GM18868 (cell line): ENCODE measurements at regions not wholly inside any gene's neighbourhood (a gene's known extent, or its start where the extent isn't known, plus 50 kb on each side); places are given as distances from the start of the nearest gene placed in this dataset.
A peak's percentile ranks its signal among the peaks of the same experiment; 100 is the strongest.
"Not testable (repeated sequence)": the region's sequence is repeated elsewhere in the genome, so short reads cannot be mapped to it uniquely, and the experiment has no call there.

Experiments
- ATAC-seq: cut with Tn5 transposase; IDR thresholded peaks from one replicate; pipeline ENCODE4 v1.9.1; 2021; ENCODE audit warnings: mild to moderate bottlenecking, moderate library complexity; ENCODE audit not compliant: unreplicated experiment

GRCh38 chr15:26084771-26085170, 221.6 kb upstream of the ATP10A start:
- ATAC-seq: no peak

DNA sequence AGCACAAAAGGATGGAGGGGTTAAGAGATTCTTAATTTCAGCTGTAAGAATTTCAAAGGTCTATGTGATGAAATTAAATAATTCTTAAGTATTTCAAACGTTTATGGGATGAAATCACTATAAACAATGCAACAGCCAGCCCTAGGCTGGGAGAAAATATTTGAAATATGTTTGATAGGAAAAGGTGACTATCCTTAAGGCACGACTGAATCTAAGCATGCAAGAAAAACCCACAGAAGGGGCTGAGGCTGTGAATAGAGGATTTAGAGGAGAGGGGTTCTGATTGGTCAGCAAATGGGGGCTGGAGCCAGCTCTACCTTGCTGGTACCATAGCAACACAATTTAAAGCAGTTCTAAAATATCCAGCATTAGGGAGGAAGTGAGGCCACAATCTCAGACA, 220.8 kb upstream of the ATP10A start:
- no peak for ATAC-seq

DNA sequence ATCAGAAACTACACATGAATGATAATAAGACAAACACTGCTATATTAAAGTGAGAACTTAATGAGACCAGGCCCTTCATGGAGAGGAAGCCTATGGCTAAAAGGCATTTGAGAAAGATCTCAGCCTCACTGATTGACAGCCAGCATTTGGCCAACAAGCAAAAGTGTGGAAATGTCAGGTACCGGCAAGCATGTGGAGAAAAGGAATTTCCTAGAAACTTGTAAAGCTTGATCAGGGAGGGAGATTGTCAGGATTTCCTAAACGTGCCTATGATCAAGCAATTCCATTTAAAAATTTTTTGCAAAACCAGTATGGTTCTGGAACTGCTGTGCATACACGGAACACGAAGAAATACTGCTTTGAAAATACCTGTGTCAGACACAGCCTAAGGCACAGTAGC, 220.3 kb upstream of the ATP10A start:
- ATAC-seq: no peak

GRCh38 chr15:26082221-26083109, 219.3 kb upstream of the ATP10A start:
- ATAC-seq: peak; percentile 96

GRCh38 chr15:26081758-26082220, 218.7 kb upstream of the ATP10A start:
- ATAC-seq: no peak

DNA sequence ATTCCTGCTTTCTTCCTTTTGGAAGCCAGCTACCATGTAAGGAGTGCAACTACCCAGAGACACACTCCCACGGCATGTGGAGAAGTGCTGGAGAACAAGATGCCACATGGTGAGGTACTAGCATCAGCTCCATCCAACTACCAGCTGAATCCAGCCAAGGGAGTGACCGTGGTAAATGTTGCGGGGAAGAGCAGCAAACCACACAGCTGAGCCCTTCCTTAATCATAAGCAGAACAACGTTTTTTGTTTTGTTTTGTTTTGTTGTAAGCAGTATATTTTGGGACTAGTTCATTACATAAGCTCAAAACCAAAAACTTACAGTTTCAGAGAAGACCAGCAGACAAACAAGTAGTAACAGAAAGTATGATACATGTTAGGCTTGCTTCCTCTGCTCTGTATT, 212.6 kb upstream of the ATP10A start:
- ATAC-seq: no peak

DNA sequence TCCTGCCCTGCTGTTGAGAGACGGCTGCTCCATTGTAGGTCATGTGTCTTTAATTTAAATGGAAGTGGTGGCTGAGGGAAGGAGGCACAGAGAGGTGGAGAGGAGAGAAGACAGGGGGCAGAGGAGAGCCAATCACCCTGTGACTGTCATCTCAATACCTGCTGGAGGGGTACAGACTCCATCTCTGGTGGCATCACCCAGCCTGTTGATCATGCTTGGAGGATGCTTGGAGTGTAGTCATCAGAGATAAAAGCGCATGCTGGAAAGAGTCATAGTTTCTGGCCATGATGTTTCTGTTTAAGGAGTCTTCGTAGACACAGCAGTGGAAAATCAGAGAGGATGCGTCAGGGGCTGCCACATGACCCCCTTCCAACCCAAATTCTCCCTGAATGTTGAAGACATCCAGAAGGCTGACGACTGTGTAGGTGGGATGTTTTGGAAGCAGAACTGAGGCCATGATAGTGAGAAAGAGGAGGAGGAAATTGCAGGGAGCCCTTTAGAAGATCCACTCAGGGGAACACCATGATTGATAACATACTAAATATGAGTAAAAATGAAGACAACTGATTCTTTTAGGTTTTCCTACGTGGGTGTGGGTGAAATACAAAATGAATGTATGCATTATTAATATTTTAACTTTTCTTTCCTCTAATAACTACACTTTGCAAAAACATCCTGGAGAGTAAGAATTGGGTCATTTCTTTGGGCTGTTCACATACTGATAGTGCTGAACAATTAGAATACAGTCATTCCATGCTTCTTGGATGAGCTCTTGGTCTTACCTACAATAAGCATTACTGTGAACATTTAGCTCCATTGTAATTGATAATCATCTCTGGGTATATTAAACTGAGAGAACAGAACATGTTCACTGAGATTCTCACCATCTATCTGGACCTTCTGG, 210.6 kb upstream of the ATP10A start:
- no peak for ATAC-seq

DNA sequence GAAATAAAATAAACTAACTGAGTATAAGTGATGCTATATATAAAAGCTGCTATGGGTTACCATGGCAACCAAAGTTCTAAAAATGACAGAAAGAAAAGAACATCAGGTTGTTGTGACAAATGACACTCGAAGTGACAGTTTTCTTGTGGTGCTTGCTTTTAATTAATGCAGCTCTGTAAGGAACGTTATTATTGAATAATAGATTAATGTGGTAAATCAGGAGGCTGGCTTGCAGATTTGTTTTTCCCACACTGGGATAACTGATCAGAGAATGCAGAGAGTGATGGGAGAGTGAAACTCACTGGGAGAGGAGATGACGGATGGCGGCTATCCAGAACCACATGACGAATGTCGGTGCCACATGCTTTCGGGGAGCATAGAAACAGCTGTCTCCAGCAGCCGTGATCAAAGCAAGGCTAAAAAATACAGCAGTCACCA, 207.0 kb upstream of the ATP10A start:
- ATAC-seq: no peak

GRCh38 chr15:26069231-26069641, 206.1 kb upstream of the ATP10A start:
- no peak for ATAC-seq

GRCh38 chr15:26066896-26067295, 203.8 kb upstream of the ATP10A start:
- no peak for ATAC-seq

DNA sequence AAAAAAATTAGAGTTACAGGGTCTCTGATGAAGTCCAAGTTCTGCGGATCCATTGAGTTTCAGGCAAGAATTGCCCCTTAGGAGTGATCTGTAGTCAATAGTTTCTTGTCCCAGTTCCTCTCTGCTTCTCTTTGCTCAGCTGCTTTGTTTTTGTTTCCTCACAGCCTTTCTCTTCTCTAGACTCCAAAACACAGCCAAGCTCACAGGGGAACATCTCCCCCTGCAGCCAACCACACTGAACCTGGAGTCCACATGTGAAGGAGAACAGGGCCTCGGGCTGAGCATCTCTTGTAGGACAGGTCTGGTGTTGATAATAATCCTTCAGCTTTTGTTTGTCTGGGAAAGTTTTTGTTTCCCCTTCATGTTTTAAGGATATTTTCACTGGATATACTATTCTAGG, 202.6 kb upstream of the ATP10A start:
- no peak for ATAC-seq

DNA sequence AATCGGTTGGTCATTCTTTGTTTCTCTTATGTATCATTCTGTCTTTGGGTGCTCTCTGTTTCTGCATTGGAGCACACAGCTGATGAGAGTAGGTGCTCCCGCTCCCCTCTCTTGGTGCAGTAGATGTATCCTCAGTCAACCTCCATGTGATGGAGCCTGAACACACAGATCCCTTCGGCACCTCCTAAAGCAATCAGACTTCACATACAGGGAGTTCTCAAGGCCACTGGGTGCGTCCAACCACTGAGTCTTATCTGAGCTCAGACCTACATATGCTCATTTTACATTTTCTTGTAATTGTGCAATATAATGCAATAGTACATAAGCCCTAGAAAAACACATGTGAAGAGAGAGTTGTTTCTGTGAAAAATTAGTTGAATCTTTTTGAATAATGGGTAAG, 198.1 kb upstream of the ATP10A start:
- ATAC-seq: no peak

- ATAC-seq: not testable (repeated sequence)
Measured at GRCh38 chr15:26056766-26057165, 193.6 kb upstream of the ATP10A start.

DNA sequence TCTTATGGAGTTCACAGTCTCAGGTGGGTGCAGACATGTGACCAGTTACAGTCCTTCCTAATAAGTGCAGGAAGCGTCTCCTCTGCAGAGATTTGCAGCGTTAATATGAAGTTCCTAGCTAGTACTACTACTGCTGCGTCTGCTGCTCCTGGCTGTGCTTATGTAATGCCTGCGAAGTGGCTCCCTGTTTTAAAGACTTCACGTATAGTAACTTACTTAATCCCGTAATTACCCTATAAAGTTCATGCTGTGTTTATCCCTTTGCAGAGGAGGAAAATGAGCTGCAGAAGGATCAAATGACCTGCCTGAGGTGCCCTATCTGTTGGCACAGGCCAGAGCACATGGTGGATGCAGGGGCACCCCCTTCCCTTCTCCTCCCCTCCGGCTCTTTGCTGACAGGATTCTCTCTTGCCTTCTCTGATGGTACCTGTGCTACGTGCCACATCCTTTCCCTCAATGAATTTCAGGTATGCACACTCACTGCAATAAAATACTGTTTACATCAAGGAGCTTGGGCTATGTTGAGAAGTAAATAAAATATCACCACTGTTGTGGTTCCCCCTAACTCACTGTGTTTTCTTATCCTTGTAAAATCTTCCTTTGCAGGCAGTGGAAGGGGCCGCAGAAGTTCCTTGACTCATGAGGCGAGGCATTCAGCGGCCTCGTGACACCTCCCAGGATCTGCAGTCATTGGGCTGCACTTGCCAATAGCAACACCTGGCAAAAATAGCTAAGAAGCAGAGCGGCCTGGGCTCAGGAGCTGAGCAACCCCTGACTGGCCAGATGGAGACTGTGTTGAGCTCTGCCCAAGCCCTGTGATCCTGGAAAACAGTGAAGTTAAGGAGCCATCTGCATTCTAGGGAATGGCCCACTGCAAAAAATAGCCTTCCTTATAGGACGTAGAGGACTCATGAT, 188.9 kb upstream of the ATP10A start:
- ATAC-seq: no peak

DNA sequence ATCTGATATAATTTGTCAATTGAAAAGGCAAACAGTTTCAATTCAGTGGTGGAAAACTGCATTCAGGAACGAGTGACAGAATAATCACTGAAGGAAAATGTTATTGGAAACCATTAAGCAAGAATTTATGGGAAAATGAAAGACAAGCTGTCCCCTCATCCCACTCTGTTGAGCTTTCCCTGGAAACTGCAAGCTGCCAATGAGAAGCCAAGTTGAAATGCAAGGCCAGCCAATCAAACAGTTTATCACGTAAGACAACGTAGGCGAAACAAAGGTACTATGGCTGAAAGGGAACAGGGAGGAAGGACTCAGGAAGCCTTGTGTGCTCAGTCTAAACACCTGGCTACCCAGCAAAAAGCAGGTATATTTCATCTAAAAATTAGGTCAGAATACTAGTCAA, 187.9 kb upstream of the ATP10A start:
- no peak for ATAC-seq

- ATAC-seq: no peak
Measured at GRCh38 chr15:26049900-26050657, 187.0 kb upstream of the ATP10A start.

GRCh38 chr15:26048669-26049068, 185.5 kb upstream of the ATP10A start:
- ATAC-seq: no peak

DNA sequence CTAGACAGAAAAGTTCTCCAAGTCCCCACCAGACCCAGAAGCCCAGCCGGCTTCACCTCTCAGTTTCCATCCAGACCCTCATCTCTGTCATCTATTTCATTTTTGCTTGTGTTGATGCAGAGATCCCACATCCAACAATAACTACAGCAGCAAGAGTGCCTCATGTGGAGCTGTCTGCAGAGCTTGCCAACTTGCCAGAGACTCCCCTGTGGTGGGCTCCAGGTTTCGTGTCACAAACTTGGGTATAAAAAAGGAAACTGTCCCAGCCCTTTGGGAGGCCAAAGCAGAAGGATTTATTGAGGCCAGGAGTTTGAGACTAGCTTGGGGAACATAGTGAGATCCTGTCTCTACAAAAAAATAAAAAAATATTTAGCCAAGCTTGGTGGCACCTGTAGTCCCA, 182.4 kb upstream of the ATP10A start:
- no peak for ATAC-seq

DNA sequence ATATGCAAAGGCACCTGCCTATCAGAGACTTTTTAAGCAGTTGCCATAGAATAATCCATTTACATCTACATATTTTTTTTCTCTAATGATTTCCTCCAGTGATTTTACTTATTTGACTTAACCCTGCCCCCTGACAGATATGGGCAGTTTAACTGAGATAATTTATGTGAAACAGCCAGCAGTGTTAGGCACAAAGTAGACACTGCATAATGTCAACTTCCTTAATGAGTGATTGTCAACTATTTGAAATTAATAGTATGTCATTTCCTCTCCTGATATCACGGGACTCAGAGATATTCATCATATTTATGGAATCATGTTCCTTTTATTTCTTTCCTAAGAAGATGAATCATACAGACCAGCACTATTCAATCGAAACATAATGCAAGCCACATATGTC, 179.9 kb upstream of the ATP10A start:
- ATAC-seq: no peak

- ATAC-seq: no peak
Measured at GRCh38 chr15:26038693-26039092, 175.6 kb upstream of the ATP10A start.
